ENCODE measurements at regions not wholly inside any gene's neighbourhood (a gene's known extent, or its start where the extent isn't known, plus 50 kb on each side); places are given as distances from the start of the nearest gene placed in this dataset.

- intact Hi-C loops (cut with DNase I): no loop called here
- DNase-seq: no peak
- 19% methylated on average over 1 of the region's 1 CpG for WGBS
- Histone ChIP-seq H3K4me3 (ENCODE audit: low read length) (no peak overlapping the region), H3K27me3 (ENCODE audit: control insufficient read depth, insufficient read depth) (no peaks in the 10 kb centered on the region), H3K27ac (ENCODE audit: low read length) (no peak overlapping the region), H3K4me1 (ENCODE audit: control insufficient read depth, insufficient read depth, low read length) (no peaks in the 10 kb centered on the region), H3K9me3 (ENCODE audit: control insufficient read depth, low read length) (no peaks in the 10 kb centered on the region)
- ATAC-seq: no peak
These were observed 342.4 kb downstream of the RASEF start for GRCh38 chr9:82720515-82720914.

- no peak overlapping the region for H3K27ac ChIP-seq (ENCODE audit: low read length)
- H3K4me3 ChIP-seq (ENCODE audit: low read length): no peak overlapping the region
- intact Hi-C loops (cut with DNase I): no loop called here
- no peak for DNase-seq
- H3K27me3 ChIP-seq (ENCODE audit: control insufficient read depth, insufficient read depth): no peaks in the 10 kb centered on the region
- H3K4me1 ChIP-seq (ENCODE audit: control insufficient read depth, insufficient read depth, low read length): no peaks in the 10 kb centered on the region
- no peak for ATAC-seq
- H3K9me3 ChIP-seq (ENCODE audit: control insufficient read depth, low read length): no peaks in the 10 kb centered on the region
- WGBS: 15% methylated on average over 1 of the region's 1 CpG
These were observed 341.3 kb downstream of the RASEF start for GRCh38 chr9:82721593-82721992.

- no peaks in the 10 kb centered on the region for H3K9me3 ChIP-seq (ENCODE audit: control insufficient read depth, low read length)
- no peaks in the 10 kb centered on the region for H3K4me1 ChIP-seq (ENCODE audit: control insufficient read depth, insufficient read depth, low read length)
- H3K4me3 ChIP-seq (ENCODE audit: low read length): no peak overlapping the region
- WGBS: 50% methylated on average over 1 of the region's 1 CpG
- ATAC-seq (no peak), DNase-seq (no peak)
- H3K27me3 ChIP-seq (ENCODE audit: control insufficient read depth, insufficient read depth): no peaks in the 10 kb centered on the region
- H3K27ac ChIP-seq (ENCODE audit: low read length): no peak overlapping the region
- intact Hi-C loops (cut with DNase I): no loop called here
These were observed 340.9 kb downstream of the RASEF start for GRCh38 chr9:82722051-82722450.

GRCh38 chr9:82722561-82722960 lies 340.4 kb downstream of the RASEF start:
- no peak overlapping the region for H3K27ac ChIP-seq (ENCODE audit: low read length)
- no peak for ATAC-seq
- no peaks in the 10 kb centered on the region for H3K4me1 ChIP-seq (ENCODE audit: control insufficient read depth, insufficient read depth, low read length)
- no peak for DNase-seq
- H3K4me3 ChIP-seq (ENCODE audit: low read length): no peak overlapping the region
- H3K9me3 ChIP-seq (ENCODE audit: control insufficient read depth, low read length): no peaks in the 10 kb centered on the region
- H3K27me3 ChIP-seq (ENCODE audit: control insufficient read depth, insufficient read depth): no peaks in the 10 kb centered on the region
- intact Hi-C loops (cut with DNase I): no loop called here
- WGBS: 64% methylated on average over 2 of the region's 2 CpGs

GRCh38 chr9:82726424-82727276 lies 336.3 kb downstream of the RASEF start:
- no peaks in the 10 kb centered on the region for H3K27me3 ChIP-seq (ENCODE audit: control insufficient read depth, insufficient read depth)
- no peak overlapping the region for H3K27ac ChIP-seq (ENCODE audit: low read length)
- no peaks in the 10 kb centered on the region for H3K9me3 ChIP-seq (ENCODE audit: control insufficient read depth, low read length)
- H3K4me1 ChIP-seq (ENCODE audit: control insufficient read depth, insufficient read depth, low read length): no peaks in the 10 kb centered on the region
- H3K4me3 ChIP-seq (ENCODE audit: low read length): no peak overlapping the region
- no peak for ATAC-seq
- DNase-seq: no peak
- intact Hi-C loops (cut with DNase I): no loop called here
- WGBS: 60% methylated on average over 6 of the region's 6 CpGs

GRCh38 chr9:82729141-82729540 lies 333.8 kb downstream of the RASEF start:
- Histone ChIP-seq H3K27me3 (ENCODE audit: control insufficient read depth, insufficient read depth) (no peaks in the 10 kb centered on the region), H3K27ac (ENCODE audit: low read length) (no peak overlapping the region), H3K9me3 (ENCODE audit: control insufficient read depth, low read length) (no peaks in the 10 kb centered on the region), H3K4me3 (ENCODE audit: low read length) (no peak overlapping the region), H3K4me1 (ENCODE audit: control insufficient read depth, insufficient read depth, low read length) (no peaks in the 10 kb centered on the region)
- DNase-seq (no peak), ATAC-seq (no peak)
- WGBS: 90% methylated on average over 6 of the region's 6 CpGs
- intact Hi-C loops (cut with DNase I): no loop called here

GRCh38 chr9:82729991-82730589 lies 332.9 kb downstream of the RASEF start:
- WGBS: 51% methylated on average over 1 of the region's 1 CpG
- no peaks in the 10 kb centered on the region for H3K4me1 ChIP-seq (ENCODE audit: control insufficient read depth, insufficient read depth, low read length)
- no peaks in the 10 kb centered on the region for H3K9me3 ChIP-seq (ENCODE audit: control insufficient read depth, low read length)
- no peaks in the 10 kb centered on the region for H3K27me3 ChIP-seq (ENCODE audit: control insufficient read depth, insufficient read depth)
- intact Hi-C loops (cut with DNase I): no loop called here
- DNase-seq (no peak), ATAC-seq (no peak)
- H3K4me3 ChIP-seq (ENCODE audit: low read length): no peak overlapping the region
- H3K27ac ChIP-seq (ENCODE audit: low read length): no peak overlapping the region

GRCh38 chr9:82732928-82733327 lies 330.0 kb downstream of the RASEF start:
- DNase-seq (no peak), ATAC-seq (no peak)
- Histone ChIP-seq H3K27me3 (ENCODE audit: control insufficient read depth, insufficient read depth) (no peaks in the 10 kb centered on the region), H3K9me3 (ENCODE audit: control insufficient read depth, low read length) (no peaks in the 10 kb centered on the region), H3K4me1 (ENCODE audit: control insufficient read depth, insufficient read depth, low read length) (no peaks in the 10 kb centered on the region), H3K27ac (ENCODE audit: low read length) (no peak overlapping the region), H3K4me3 (ENCODE audit: low read length) (no peak overlapping the region)
- 30% methylated on average over 3 of the region's 3 CpGs for WGBS
- intact Hi-C loops (cut with DNase I): no loop called here

- ATAC-seq: no peak
- Histone ChIP-seq H3K4me1 (ENCODE audit: control insufficient read depth, insufficient read depth, low read length) (no peaks in the 10 kb centered on the region), H3K9me3 (ENCODE audit: control insufficient read depth, low read length) (no peaks in the 10 kb centered on the region), H3K27ac (ENCODE audit: low read length) (no peak overlapping the region), H3K27me3 (ENCODE audit: control insufficient read depth, insufficient read depth) (no peaks in the 10 kb centered on the region), H3K4me3 (ENCODE audit: low read length) (no peak overlapping the region)
- DNase-seq: no peak
- intact Hi-C loops (cut with DNase I): no loop called here
- WGBS: 77% methylated on average over 4 of the region's 4 CpGs
These were observed 326.8 kb downstream of the RASEF start for GRCh38 chr9:82736126-82736525.

GRCh38 chr9:82736701-82737100 lies 326.2 kb downstream of the RASEF start:
- no peaks in the 10 kb centered on the region for H3K9me3 ChIP-seq (ENCODE audit: control insufficient read depth, low read length)
- ATAC-seq (no peak), DNase-seq (no peak)
- no peaks in the 10 kb centered on the region for H3K4me1 ChIP-seq (ENCODE audit: control insufficient read depth, insufficient read depth, low read length)
- H3K27me3 ChIP-seq (ENCODE audit: control insufficient read depth, insufficient read depth): no peaks in the 10 kb centered on the region
- H3K27ac ChIP-seq (ENCODE audit: low read length): no peak overlapping the region
- intact Hi-C loops (cut with DNase I): no loop called here
- 65% methylated on average over 2 of the region's 2 CpGs for WGBS
- H3K4me3 ChIP-seq (ENCODE audit: low read length): no peak overlapping the region

GRCh38 chr9:82745919-82746318 lies 317.0 kb downstream of the RASEF start:
- Histone ChIP-seq H3K27ac (ENCODE audit: low read length) (no peak overlapping the region), H3K9me3 (ENCODE audit: control insufficient read depth, low read length) (no peaks in the 10 kb centered on the region), H3K4me3 (ENCODE audit: low read length) (no peak overlapping the region), H3K27me3 (ENCODE audit: control insufficient read depth, insufficient read depth) (no peaks in the 10 kb centered on the region), H3K4me1 (ENCODE audit: control insufficient read depth, insufficient read depth, low read length) (no peaks in the 10 kb centered on the region)
- intact Hi-C loops (cut with DNase I): no loop called here
- WGBS: 65% methylated on average over 2 of the region's 2 CpGs
- DNase-seq (no peak), ATAC-seq (no peak)

All from right cardiac atrium (tissue), 5 donors.